ENCODE measurements at regions not wholly inside any gene's neighbourhood (a gene's known extent, or its start where the extent isn't known, plus 50 kb on each side); places are given as distances from the start of the nearest gene placed in this dataset.
"Not testable (repeated sequence)": the region's sequence is repeated elsewhere in the genome, so short reads cannot be mapped to it uniquely, and the experiment has no call there.

DNA sequence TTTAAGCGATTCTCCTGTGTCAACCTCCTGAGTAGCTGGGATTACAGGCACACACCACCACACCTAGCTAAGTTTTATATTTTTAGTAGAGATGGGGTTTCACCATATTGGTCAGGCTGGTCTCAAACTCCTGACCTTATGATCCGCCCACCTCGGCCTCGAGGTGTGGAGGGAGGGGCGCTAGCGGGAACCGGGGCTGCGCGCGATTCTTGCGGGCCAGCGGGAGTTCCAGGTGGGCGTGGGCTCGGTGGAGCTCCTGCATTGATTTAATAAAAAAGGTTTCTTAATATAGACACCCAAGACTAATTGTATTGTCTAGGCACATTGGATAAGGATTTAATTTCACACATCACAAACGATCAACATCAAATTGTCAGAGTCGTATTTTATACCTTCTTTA is 63.1 kb upstream of the ANKRD30A start:
- TF ChIP-seq, protein P1, sequence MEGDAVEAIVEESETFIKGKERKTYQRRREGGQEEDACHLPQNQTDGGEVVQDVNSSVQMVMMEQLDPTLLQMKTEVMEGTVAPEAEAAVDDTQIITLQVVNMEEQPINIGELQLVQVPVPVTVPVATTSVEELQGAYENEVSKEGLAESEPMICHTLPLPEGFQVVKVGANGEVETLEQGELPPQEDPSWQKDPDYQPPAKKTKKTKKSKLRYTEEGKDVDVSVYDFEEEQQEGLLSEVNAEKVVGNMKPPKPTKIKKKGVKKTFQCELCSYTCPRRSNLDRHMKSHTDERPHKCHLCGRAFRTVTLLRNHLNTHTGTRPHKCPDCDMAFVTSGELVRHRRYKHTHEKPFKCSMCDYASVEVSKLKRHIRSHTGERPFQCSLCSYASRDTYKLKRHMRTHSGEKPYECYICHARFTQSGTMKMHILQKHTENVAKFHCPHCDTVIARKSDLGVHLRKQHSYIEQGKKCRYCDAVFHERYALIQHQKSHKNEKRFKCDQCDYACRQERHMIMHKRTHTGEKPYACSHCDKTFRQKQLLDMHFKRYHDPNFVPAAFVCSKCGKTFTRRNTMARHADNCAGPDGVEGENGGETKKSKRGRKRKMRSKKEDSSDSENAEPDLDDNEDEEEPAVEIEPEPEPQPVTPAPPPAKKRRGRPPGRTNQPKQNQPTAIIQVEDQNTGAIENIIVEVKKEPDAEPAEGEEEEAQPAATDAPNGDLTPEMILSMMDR (IDR thresholded peaks at IDR 0.05) = not testable (repeated sequence)
- not testable (repeated sequence) for TF ChIP-seq POLR2A (IDR thresholded peaks at IDR 0.05)

All from right lobe of liver (tissue), 4 donors.